TTC549 (cell line): ENCODE measurements at regions not wholly inside any gene's neighbourhood (a gene's known extent, or its start where the extent isn't known, plus 50 kb on each side); places are given as distances from the start of the nearest gene placed in this dataset.
"Not testable (repeated sequence)": the region's sequence is repeated elsewhere in the genome, so short reads cannot be mapped to it uniquely, and the experiment has no call there.

Experiments used
- FAIRE-seq: peaks from 2 replicates; lab custom pipeline; 2012; peaks lifted over from hg19 to GRCh38; lab: Jason Lieb, UNC

GRCh38 chr11:109940816-109941215 lies 152.4 kb upstream of the ZC3H12C start:
- no peak for FAIRE-seq

GRCh38 chr11:109945626-109946321 lies 147.4 kb upstream of the ZC3H12C start:
- FAIRE-seq = no peak

GRCh38 chr11:109946322-109946846 lies 146.8 kb upstream of the ZC3H12C start:
- FAIRE-seq = peak; percentile 87

GRCh38 chr11:109954534-109954933 lies 138.7 kb upstream of the ZC3H12C start:
- no peak for FAIRE-seq

- no peak for FAIRE-seq
Measured at GRCh38 chr11:109956124-109956793, 136.9 kb upstream of the ZC3H12C start.

GRCh38 chr11:109957000-109957399 lies 136.2 kb upstream of the ZC3H12C start:
- no peak for FAIRE-seq

- no peak for FAIRE-seq
Measured at GRCh38 chr11:109957601-109958000, 135.6 kb upstream of the ZC3H12C start.

- FAIRE-seq = no peak
Measured at GRCh38 chr11:109958131-109958820, 134.9 kb upstream of the ZC3H12C start.

GRCh38 chr11:109958821-109959166 lies 134.4 kb upstream of the ZC3H12C start:
- no peak for FAIRE-seq

GRCh38 chr11:109960831-109961230 lies 132.4 kb upstream of the ZC3H12C start:
- no peak for FAIRE-seq

GRCh38 chr11:109961261-109961660 lies 131.9 kb upstream of the ZC3H12C start:
- no peak for FAIRE-seq

- FAIRE-seq = no peak
Measured at GRCh38 chr11:109963101-109963500, 130.1 kb upstream of the ZC3H12C start.

- FAIRE-seq = no peak
Measured at GRCh38 chr11:109964487-109964886, 128.7 kb upstream of the ZC3H12C start.

- FAIRE-seq = not testable (repeated sequence)
Measured at GRCh38 chr11:109965445-109965844, 127.7 kb upstream of the ZC3H12C start.

GRCh38 chr11:109965926-109966325 lies 127.3 kb upstream of the ZC3H12C start:
- FAIRE-seq = not testable (repeated sequence)

GRCh38 chr11:109967136-109967535 lies 126.1 kb upstream of the ZC3H12C start:
- FAIRE-seq = not testable (repeated sequence)

- no peak for FAIRE-seq
Measured at GRCh38 chr11:109968299-109968698, 124.9 kb upstream of the ZC3H12C start.

- FAIRE-seq = no peak
Measured at GRCh38 chr11:109968781-109969180, 124.4 kb upstream of the ZC3H12C start.

GRCh38 chr11:109970516-109971183 lies 122.5 kb upstream of the ZC3H12C start:
- FAIRE-seq = no peak

- FAIRE-seq = no peak
Measured at GRCh38 chr11:109971184-109971523, 122.0 kb upstream of the ZC3H12C start.

- no peak for FAIRE-seq
Measured at GRCh38 chr11:109972181-109972715, 120.9 kb upstream of the ZC3H12C start.

GRCh38 chr11:109972939-109973338 lies 120.3 kb upstream of the ZC3H12C start:
- FAIRE-seq = no peak
